ENCODE measurements at regions not wholly inside any gene's neighbourhood (a gene's known extent, or its start where the extent isn't known, plus 50 kb on each side); places are given as distances from the start of the nearest gene placed in this dataset.
A peak's percentile ranks its signal among the peaks of the same experiment; 100 is the strongest.

- TF ChIP-seq ARID5B (CRISPR knock-in tag; IDR thresholded peaks at IDR 0.05): peak; percentile 71
- TF ChIP-seq CEBPG (CRISPR knock-in tag; IDR thresholded peaks at IDR 0.05): peak; percentile 66
- no peak for TF ChIP-seq MTA1 (CRISPR knock-in tag; IDR thresholded peaks at IDR 0.05; ENCODE audit: borderline replicate concordance)
- no peak; the same call in 1 of the 2 replicates for TF ChIP-seq HHEX (CRISPR knock-in tag; IDR thresholded peaks at IDR 0.05)
- no peak for TF ChIP-seq SPEN (CRISPR knock-in tag; IDR thresholded peaks at IDR 0.05; ENCODE audit: low read depth)
- no peak for TF ChIP-seq ZFP36L2 (CRISPR knock-in tag; IDR thresholded peaks at IDR 0.05)
- no peak for TF ChIP-seq GTF3A (CRISPR knock-in tag; conservative IDR thresholded peaks at IDR 0.05)
- TF ChIP-seq ZNF180 (CRISPR knock-in tag; IDR thresholded peaks at IDR 0.05; ENCODE audit: borderline replicate concordance, low read depth): no peak
- TF ChIP-seq KDM1A (CRISPR knock-in tag; IDR thresholded peaks at IDR 0.05): peak; percentile 14; the same call in 1 of the 2 replicates
- TF ChIP-seq PRDM10 (CRISPR knock-in tag; IDR thresholded peaks at IDR 0.05; ENCODE audit: low read depth): no peak
- TF ChIP-seq KMT2B (CRISPR knock-in tag; IDR thresholded peaks at IDR 0.05): no peak
- TF ChIP-seq ERF (CRISPR knock-in tag; IDR thresholded peaks at IDR 0.05): no peak
- TF ChIP-seq ZNF333 (CRISPR knock-in tag; IDR thresholded peaks at IDR 0.05; ENCODE audit: borderline replicate concordance): no peak
- no peak for TF ChIP-seq RFX1 (IDR thresholded peaks at IDR 0.05)
- TF ChIP-seq CBX5 (CRISPR knock-in tag; IDR thresholded peaks at IDR 0.05; ENCODE audit: borderline replicate concordance): peak; percentile 41; the same call in 1 of the 2 replicates
- TF ChIP-seq PREB (CRISPR knock-in tag; IDR thresholded peaks at IDR 0.05): no peak
- TF ChIP-seq MED8 (CRISPR knock-in tag; IDR thresholded peaks at IDR 0.05; ENCODE audit: insufficient replicate concordance): no peak
- TF ChIP-seq ARID4A (CRISPR knock-in tag; IDR thresholded peaks at IDR 0.05; ENCODE audit: borderline replicate concordance): no peak; the same call in 1 of the 2 replicates
- no peak for TF ChIP-seq ELF4 (CRISPR knock-in tag; IDR thresholded peaks at IDR 0.05; ENCODE audit: borderline replicate concordance)
Measured at GRCh38 chr9:88681434-88681833, 146.5 kb downstream of the NXNL2 start (continued).
